ENCODE measurements at regions not wholly inside any gene's neighbourhood (a gene's known extent, or its start where the extent isn't known, plus 50 kb on each side); places are given as distances from the start of the nearest gene placed in this dataset.

DNA sequence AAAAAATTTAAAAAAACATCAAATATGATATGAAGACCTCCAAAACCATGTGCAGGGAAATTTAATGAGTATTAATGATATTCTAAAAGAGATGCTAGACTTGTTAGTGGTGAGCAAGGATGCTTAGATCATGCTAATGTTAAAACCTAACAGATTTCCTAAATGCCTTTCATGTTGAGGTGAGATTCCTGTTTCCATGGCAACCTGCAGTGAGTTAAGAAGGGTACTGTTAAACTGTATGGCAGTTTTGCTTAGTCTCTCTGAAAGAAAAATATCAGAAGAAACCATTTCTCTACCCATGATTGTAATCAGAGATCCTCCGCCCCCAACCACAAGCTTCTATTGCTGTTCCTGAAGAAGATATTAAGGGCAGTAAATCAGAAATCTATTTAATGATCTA is 321.6 kb upstream of the LRRC7 start:
- H3K4me1 ChIP-seq (ENCODE audit: insufficient read depth, low read length) = no peaks in the 10 kb centered on the region
- H2AFZ ChIP-seq (ENCODE audit: low read depth, low read length) = no peak overlapping the region
- H3K4me3 ChIP-seq (ENCODE audit: low read length) = no peak overlapping the region
- no peaks in the 10 kb centered on the region for H3K27me3 ChIP-seq (ENCODE audit: insufficient read depth, low read length)
- H3K9me3 ChIP-seq (ENCODE audit: low read length) = no peaks in the 10 kb centered on the region
- H3K36me3 ChIP-seq (ENCODE audit: insufficient read depth, low read length) = no peaks in the 10 kb centered on the region

DNA sequence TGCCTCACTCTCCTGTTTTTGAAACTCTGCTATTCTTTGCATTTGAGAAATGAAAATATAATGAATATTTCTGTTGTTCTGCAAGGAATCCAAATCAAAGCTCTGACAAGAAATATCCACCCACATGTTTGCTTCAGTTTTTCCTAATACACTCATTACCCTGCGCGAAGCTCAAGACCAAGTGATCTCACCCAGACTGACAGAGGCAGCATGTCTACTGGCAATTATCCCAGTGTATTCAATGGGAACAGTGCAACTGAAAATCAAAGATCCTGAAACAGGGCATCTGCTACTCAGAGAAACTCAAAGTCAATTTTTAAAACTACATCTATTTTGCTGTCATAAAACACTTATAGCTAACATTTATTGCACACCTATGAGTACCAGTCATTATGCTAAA is 321.0 kb upstream of the LRRC7 start:
- Histone ChIP-seq H3K4me3 (ENCODE audit: low read length) (no peak overlapping the region), H3K4me1 (ENCODE audit: insufficient read depth, low read length) (no peaks in the 10 kb centered on the region), H3K9me3 (ENCODE audit: low read length) (no peaks in the 10 kb centered on the region), H3K36me3 (ENCODE audit: insufficient read depth, low read length) (no peaks in the 10 kb centered on the region), H3K27me3 (ENCODE audit: insufficient read depth, low read length) (no peaks in the 10 kb centered on the region), H2AFZ (ENCODE audit: low read depth, low read length) (no peak overlapping the region)

DNA sequence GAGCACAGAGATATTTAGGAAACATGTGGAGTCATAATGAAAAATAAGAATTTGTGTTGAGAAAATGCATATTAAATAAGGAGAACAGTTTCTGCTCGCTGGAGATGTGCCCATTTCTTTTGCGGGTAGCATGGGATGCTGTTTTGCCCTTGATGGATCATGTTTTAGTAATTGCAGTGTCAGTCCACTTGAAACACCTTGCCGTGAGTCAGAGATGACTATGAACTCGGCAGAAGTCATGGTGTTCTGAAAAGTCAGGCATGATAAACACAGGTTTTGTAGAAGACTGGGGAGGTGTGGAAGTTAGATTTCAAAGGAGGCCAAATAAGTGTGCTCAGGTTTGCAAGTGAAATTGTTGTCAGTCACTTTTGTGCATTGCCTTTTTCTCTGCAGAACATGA is 315.0 kb upstream of the LRRC7 start:
- Histone ChIP-seq H3K4me1 (ENCODE audit: insufficient read depth, low read length) (no peaks in the 10 kb centered on the region), H3K36me3 (ENCODE audit: insufficient read depth, low read length) (no peaks in the 10 kb centered on the region), H3K9me3 (ENCODE audit: low read length) (no peaks in the 10 kb centered on the region)

DNA sequence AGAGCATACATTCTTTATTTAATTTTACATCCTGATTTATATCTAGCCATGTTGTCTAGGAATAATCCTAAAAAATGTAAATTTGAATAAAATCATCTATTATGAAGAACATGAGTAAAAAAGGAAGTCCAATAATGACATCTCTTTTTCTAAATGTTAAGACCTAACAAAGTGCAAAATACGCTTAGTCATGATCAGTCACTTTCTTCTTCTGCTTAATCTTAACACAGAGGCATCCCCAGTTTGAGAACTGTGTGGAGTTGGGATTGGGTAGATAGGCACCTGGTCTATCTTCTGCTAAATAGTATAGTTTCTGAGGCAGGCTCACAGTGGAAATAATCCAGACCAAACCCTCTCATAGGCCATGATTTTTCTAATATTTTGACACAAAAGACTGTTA is 311.7 kb upstream of the LRRC7 start:
- Histone ChIP-seq H3K4me1 (ENCODE audit: insufficient read depth, low read length) (peaks cover 6% of the 10 kb centered on the region), H3K9me3 (ENCODE audit: low read length) (no peaks in the 10 kb centered on the region), H3K36me3 (ENCODE audit: insufficient read depth, low read length) (no peaks in the 10 kb centered on the region), H3K27me3 (ENCODE audit: insufficient read depth, low read length) (no peaks in the 10 kb centered on the region), H2AFZ (ENCODE audit: low read depth, low read length) (no peak overlapping the region), H3K4me3 (ENCODE audit: low read length) (no peak overlapping the region)

More for the DNA sequence above, 315.0 kb upstream of the LRRC7 start:
- no peaks in the 10 kb centered on the region for H3K27me3 ChIP-seq (ENCODE audit: insufficient read depth, low read length)
- no peak overlapping the region for H2AFZ ChIP-seq (ENCODE audit: low read depth, low read length)
- no peak overlapping the region for H3K4me3 ChIP-seq (ENCODE audit: low read length)

DNA sequence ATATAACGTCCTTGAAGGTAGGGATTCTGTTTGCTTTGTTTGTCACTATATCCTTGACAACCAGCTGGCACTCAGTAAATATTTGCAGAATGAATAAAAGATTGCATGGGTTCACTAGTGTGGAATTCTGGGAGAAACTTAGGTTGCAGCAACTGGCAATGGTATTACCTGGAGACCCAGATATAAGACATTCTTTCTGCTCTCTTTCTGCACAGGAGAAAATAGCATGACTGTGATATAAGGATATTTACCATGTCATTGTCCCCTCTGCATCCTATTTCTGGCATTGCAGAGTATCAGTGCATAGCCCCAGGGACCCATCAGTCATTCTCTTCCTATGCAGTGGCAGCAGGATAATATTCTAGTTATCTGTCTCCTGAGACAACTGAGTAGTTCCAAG is 308.9 kb upstream of the LRRC7 start:
- Histone ChIP-seq H3K4me3 (ENCODE audit: low read length) (no peak overlapping the region), H3K36me3 (ENCODE audit: insufficient read depth, low read length) (no peaks in the 10 kb centered on the region), H3K9me3 (ENCODE audit: low read length) (no peaks in the 10 kb centered on the region), H2AFZ (ENCODE audit: low read depth, low read length) (no peak overlapping the region), H3K27me3 (ENCODE audit: insufficient read depth, low read length) (no peaks in the 10 kb centered on the region), H3K4me1 (ENCODE audit: insufficient read depth, low read length) (peaks cover 6% of the 10 kb centered on the region)

DNA sequence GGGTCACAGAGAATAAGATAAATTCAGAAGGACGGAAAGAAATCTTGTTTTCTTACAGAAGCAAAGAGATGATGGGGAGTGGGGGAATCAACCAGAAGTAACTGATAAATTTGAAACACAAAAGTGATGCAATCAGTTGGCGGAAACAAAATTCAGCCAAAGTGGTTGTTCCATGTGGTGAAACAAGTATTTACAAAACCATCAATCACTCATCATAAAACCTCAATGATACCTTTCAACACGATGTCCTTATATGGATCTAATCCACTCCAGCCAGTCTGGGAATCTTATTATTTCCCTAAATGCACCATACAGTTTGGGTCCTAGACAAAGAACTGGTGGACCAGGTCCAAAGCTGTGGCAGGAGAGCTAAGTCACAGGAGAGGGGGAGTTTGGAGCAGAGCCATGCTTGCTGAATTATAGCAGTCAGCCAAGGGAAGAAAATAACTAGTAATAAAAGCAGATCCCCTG is 303.8 kb upstream of the LRRC7 start:
- Histone ChIP-seq H3K9me3 (ENCODE audit: low read length) (no peaks in the 10 kb centered on the region), H3K36me3 (ENCODE audit: insufficient read depth, low read length) (no peaks in the 10 kb centered on the region), H3K4me3 (ENCODE audit: low read length) (no peak overlapping the region), H3K27me3 (ENCODE audit: insufficient read depth, low read length) (no peaks in the 10 kb centered on the region), H2AFZ (ENCODE audit: low read depth, low read length) (no peak overlapping the region), H3K4me1 (ENCODE audit: insufficient read depth, low read length) (no peaks in the 10 kb centered on the region)

DNA sequence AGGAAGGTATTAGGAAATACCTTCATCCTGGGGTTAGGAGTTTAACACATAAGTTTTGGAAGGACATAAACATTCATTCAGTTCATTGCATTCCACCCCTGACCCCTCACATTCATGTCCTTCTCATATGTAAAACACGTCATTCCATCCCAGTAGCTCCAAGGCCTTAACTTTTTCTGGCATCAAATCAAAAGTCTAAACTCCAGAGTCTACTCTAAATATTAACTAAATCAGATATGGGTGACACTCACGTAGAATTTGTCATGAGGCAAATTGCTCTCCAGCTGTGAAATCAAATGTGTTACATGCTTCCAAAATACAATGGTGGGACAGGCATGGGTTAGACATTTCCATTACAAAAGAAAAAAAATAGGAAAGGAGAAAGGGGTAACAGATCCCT is 298.2 kb upstream of the LRRC7 start:
- H3K4me1 ChIP-seq (ENCODE audit: insufficient read depth, low read length) = peaks cover 9% of the 10 kb centered on the region
- no peaks in the 10 kb centered on the region for H3K36me3 ChIP-seq (ENCODE audit: insufficient read depth, low read length)
- H2AFZ ChIP-seq (ENCODE audit: low read depth, low read length) = peak overlapping the region; percentile 29
- H3K9me3 ChIP-seq (ENCODE audit: low read length) = no peaks in the 10 kb centered on the region
- H3K27me3 ChIP-seq (ENCODE audit: insufficient read depth, low read length) = no peaks in the 10 kb centered on the region
- no peak overlapping the region for H3K4me3 ChIP-seq (ENCODE audit: low read length)

DNA sequence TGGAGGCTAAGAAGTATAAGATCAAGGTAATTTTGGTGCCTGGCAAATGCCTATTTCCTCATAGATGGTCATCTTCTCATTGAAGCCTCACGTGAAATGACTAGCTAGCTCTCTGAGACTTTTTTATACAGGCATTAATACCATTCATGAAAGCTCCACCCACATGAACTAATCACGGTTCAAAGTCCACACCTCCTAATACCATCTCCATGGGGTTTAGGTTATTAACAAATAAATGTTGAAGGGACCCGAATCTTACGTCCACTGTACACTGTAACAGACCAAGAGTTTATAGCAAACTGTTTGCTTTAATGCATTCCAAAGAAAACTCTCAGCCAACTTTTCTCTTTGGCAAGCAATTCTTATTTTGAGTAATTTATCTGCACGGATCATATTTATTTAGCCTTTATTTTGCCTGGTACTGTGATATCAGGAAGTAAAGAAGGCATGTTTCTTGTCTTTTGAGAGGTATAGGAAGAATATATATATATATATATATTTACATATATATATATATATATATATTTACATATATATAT is 296.1 kb upstream of the LRRC7 start:
- Histone ChIP-seq H3K4me3 (ENCODE audit: low read length) (no peak overlapping the region), H3K36me3 (ENCODE audit: insufficient read depth, low read length) (no peaks in the 10 kb centered on the region), H3K27me3 (ENCODE audit: insufficient read depth, low read length) (no peaks in the 10 kb centered on the region), H3K9me3 (ENCODE audit: low read length) (no peaks in the 10 kb centered on the region), H2AFZ (ENCODE audit: low read depth, low read length) (no peak overlapping the region), H3K4me1 (ENCODE audit: insufficient read depth, low read length) (peaks cover 9% of the 10 kb centered on the region)

DNA sequence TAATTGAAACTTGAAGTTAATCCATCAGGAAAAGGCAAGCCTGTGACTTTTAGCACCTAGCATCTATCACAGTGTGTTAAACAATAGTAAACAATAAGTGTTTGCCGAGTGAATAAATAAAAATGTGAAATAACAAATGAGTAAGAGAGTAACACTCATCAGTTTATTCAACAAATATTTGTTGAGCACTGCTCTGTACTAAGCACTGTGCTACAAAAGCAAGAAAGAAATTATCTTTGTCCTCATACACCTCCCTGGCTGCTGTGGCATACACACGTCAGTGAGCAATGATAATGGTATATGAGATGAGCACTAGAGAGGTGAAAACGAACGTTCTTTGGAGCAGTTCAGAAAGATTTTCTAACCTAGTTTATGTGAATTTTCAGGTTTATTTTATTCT is 295.0 kb upstream of the LRRC7 start:
- H2AFZ ChIP-seq (ENCODE audit: low read depth, low read length) = no peak overlapping the region
- H3K27me3 ChIP-seq (ENCODE audit: insufficient read depth, low read length) = no peaks in the 10 kb centered on the region
- no peaks in the 10 kb centered on the region for H3K9me3 ChIP-seq (ENCODE audit: low read length)
- no peaks in the 10 kb centered on the region for H3K36me3 ChIP-seq (ENCODE audit: insufficient read depth, low read length)
- H3K4me1 ChIP-seq (ENCODE audit: insufficient read depth, low read length) = peaks cover 9% of the 10 kb centered on the region
- H3K4me3 ChIP-seq (ENCODE audit: low read length) = no peak overlapping the region

DNA sequence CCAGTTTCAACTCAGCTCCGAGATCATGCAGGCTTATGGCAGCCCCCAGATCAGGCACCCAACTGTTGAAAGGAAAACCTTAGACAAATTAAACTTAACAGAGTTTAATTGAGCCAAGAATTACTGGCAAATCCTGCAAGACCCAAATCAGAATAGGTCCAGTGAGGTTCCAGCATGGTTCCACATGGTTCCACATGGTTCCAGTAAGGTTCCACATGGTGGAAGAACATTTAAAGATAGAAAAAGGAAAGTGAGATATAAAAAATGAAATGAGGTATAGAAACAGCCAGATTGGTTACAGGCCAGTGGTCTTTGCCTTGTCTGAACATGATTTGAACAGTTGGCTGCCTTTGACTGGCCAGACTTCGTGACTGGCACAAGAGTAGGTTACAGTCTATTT is 288.8 kb upstream of the LRRC7 start:
- Histone ChIP-seq H3K27me3 (ENCODE audit: insufficient read depth, low read length) (no peaks in the 10 kb centered on the region), H3K4me3 (ENCODE audit: low read length) (no peak overlapping the region), H3K4me1 (ENCODE audit: insufficient read depth, low read length) (peaks cover 2% of the 10 kb centered on the region), H2AFZ (ENCODE audit: low read depth, low read length) (no peak overlapping the region), H3K36me3 (ENCODE audit: insufficient read depth, low read length) (no peaks in the 10 kb centered on the region), H3K9me3 (ENCODE audit: low read length) (no peaks in the 10 kb centered on the region)

DNA sequence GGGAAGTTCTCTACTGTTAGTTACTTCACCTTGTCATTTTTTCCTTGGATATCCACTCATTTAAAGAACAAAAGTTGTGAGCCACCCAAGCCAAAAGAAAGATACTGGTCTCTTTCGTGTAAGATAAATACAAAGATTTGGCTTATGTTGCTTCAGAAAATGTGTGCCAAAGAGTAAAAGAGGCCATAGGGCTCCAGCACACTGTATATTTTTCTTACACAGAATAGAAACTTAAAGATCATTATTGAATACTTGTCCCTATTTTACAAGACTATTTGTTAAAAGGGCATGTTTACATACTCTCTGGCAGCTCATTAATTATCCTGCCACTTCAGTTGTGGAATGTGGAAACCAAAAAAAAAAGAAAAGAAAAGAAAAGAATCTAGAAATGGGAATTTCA is 284.2 kb upstream of the LRRC7 start:
- Histone ChIP-seq H3K36me3 (ENCODE audit: insufficient read depth, low read length) (no peaks in the 10 kb centered on the region), H2AFZ (ENCODE audit: low read depth, low read length) (no peak overlapping the region), H3K9me3 (ENCODE audit: low read length) (no peaks in the 10 kb centered on the region), H3K27me3 (ENCODE audit: insufficient read depth, low read length) (no peaks in the 10 kb centered on the region), H3K4me3 (ENCODE audit: low read length) (no peak overlapping the region), H3K4me1 (ENCODE audit: insufficient read depth, low read length) (peaks cover 7% of the 10 kb centered on the region)

DNA sequence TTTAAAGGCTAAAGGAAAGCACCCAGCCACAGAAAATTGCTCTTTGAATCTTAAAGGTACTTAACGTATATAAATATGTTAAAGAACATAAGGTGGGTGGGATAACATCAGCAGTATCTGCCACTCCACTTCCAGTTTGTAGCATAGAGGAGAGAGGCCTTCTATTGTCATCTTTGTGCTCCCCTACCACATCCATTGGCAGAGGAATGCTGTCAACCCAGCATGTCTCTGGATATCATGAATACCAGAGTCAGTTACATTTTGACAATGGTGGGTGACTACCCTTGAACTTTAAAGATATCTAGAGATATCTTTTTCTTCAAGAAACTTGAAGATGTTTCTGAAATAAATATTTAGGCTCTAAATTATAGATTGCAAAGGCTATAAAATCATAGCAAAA is 283.2 kb upstream of the LRRC7 start:
- Histone ChIP-seq H2AFZ (ENCODE audit: low read depth, low read length) (no peak overlapping the region), H3K27me3 (ENCODE audit: insufficient read depth, low read length) (no peaks in the 10 kb centered on the region), H3K9me3 (ENCODE audit: low read length) (no peaks in the 10 kb centered on the region), H3K4me3 (ENCODE audit: low read length) (no peak overlapping the region), H3K36me3 (ENCODE audit: insufficient read depth, low read length) (no peaks in the 10 kb centered on the region), H3K4me1 (ENCODE audit: insufficient read depth, low read length) (peaks cover 7% of the 10 kb centered on the region)

DNA sequence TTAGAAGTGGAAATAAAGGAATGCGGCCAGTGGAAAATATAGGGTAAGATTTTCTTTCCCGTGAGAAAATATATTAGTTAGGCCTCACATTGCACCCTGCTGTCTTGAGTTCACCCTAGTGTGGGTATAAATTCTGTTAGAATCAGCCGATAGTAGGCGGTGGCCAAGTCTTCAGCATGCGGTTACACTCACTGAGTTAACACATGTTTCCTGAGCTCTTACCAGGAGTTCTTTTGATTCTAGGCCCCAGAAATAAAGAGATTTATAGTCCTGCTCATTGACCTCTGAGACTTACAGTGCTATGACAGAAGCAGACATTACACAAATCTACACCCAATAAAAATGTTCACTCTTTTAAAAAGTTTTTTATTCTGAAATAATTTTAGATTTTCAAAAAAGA is 279.3 kb upstream of the LRRC7 start:
- no peaks in the 10 kb centered on the region for H3K36me3 ChIP-seq (ENCODE audit: insufficient read depth, low read length)
- H3K27me3 ChIP-seq (ENCODE audit: insufficient read depth, low read length) = no peaks in the 10 kb centered on the region
- peaks cover 11% of the 10 kb centered on the region for H3K4me1 ChIP-seq (ENCODE audit: insufficient read depth, low read length)
- H3K9me3 ChIP-seq (ENCODE audit: low read length) = no peaks in the 10 kb centered on the region
- H2AFZ ChIP-seq (ENCODE audit: low read depth, low read length) = no peak overlapping the region
- H3K4me3 ChIP-seq (ENCODE audit: low read length) = no peak overlapping the region

DNA sequence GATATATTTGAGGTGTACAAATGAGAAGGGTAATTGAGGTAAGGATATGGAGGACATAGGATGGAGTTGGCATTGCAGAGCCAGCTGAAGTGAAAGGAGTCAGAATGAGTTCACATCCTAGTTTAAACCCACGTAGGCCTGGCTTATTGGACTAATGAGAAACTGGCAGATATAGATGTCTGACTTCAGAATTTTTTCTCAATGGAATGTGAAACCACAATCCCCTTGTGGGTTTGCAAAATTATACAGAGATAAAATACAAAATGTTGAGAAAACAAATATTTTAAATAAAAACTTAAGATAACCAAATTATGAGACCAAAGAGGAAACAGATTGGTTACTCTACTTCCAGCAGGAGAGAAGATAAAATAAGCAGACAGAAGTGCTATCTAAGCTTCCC is 277.4 kb upstream of the LRRC7 start:
- no peak overlapping the region for H3K4me3 ChIP-seq (ENCODE audit: low read length)
- H3K9me3 ChIP-seq (ENCODE audit: low read length) = no peaks in the 10 kb centered on the region
- no peaks in the 10 kb centered on the region for H3K27me3 ChIP-seq (ENCODE audit: insufficient read depth, low read length)
- H2AFZ ChIP-seq (ENCODE audit: low read depth, low read length) = no peak overlapping the region
- H3K36me3 ChIP-seq (ENCODE audit: insufficient read depth, low read length) = no peaks in the 10 kb centered on the region
- H3K4me1 ChIP-seq (ENCODE audit: insufficient read depth, low read length) = peaks cover 5% of the 10 kb centered on the region

Data from neuron (in vitro differentiated cells).